GM23338 (cell line): ENCODE measurements at regions not wholly inside any gene's neighbourhood (a gene's known extent, or its start where the extent isn't known, plus 50 kb on each side); places are given as distances from the start of the nearest gene placed in this dataset.

ENCODE experiments used
- ATAC-seq: fragments of 200-7000 bp; cut with Tn5 transposase; 3 replicates; pipeline ENCODE4 v1.9.1; 2020
- DNase-seq: peaks from one replicate; pipeline ENCODE4 v3.0.0-alpha.2; 2015; ENCODE audit warnings: low spot score
- H2AFZ ChIP-seq: fragments of 200-600 bp; sonication (generic); 2 replicates; pipeline ENCODE4 v1.8.0; 2016; ENCODE audit warnings: antibody characterized with exemption, mild to moderate bottlenecking, moderate library complexity
- H3F3A ChIP-seq: fragments of 200-600 bp; sonication (generic); replicated peaks from 2 replicates; pipeline ENCODE4 v1.8.0; 2017; ENCODE audit warnings: antibody characterized with exemption, mixed run types, low read depth
- H3K27ac ChIP-seq: fragments of 200-600 bp; sonication (generic); 2 replicates; pipeline ENCODE4 v1.6.1; 2016; ENCODE audit warnings: low read depth
- H3K27me3 ChIP-seq: fragments of 200-600 bp; sonication (generic); 2 replicates; pipeline ENCODE4 v1.8.0; 2016; ENCODE audit warnings: mild to moderate bottlenecking, mixed run types, moderate library complexity; ENCODE audit not compliant: insufficient read depth
- H3K36me3 ChIP-seq: fragments of 200-600 bp; sonication (generic); 2 replicates; pipeline ENCODE4 v1.8.0; 2016; ENCODE audit warnings: mild to moderate bottlenecking; ENCODE audit not compliant: insufficient read depth
- H3K4me1 ChIP-seq: fragments of 200-600 bp; sonication (generic); 2 replicates; pipeline ENCODE4 v1.8.0; 2016; ENCODE audit warnings: mild to moderate bottlenecking, moderate library complexity; ENCODE audit not compliant: insufficient read depth
- H3K4me2 ChIP-seq: fragments of 200-600 bp; sonication (generic); 2 replicates; pipeline ENCODE4 v1.7.1; 2017; ENCODE audit warnings: mixed run types
- H3K4me3 ChIP-seq: fragments of 200-600 bp; sonication (generic); 2 replicates; pipeline ENCODE4 v1.6.1; 2016; ENCODE audit warnings: mixed run types
- H3K79me2 ChIP-seq: fragments of 200-600 bp; sonication (generic); replicated peaks from 2 replicates; pipeline ENCODE4 v1.8.0; 2017; ENCODE audit warnings: mild to moderate bottlenecking; ENCODE audit not compliant: insufficient read depth
- H3K9me2 ChIP-seq: fragments of 200-600 bp; sonication (generic); 2 replicates; pipeline ENCODE4 v1.8.0; 2017; ENCODE audit not compliant: insufficient read depth
- H4K20me1 ChIP-seq: fragments of 200-600 bp; sonication (generic); replicated peaks from 2 replicates; pipeline ENCODE4 v1.8.0; 2017; ENCODE audit warnings: mild to moderate bottlenecking; ENCODE audit not compliant: insufficient read depth
- H3K27ac Mint-ChIP-seq: 2 replicates; pipeline ENCODE4 v1.8.0; 2020; ENCODE audit warnings: inconsistent platforms, mild to moderate bottlenecking, moderate library complexity, mixed read lengths
- H3K27me3 Mint-ChIP-seq: 3 replicates; pipeline ENCODE4 v1.8.0; 2022; ENCODE audit warnings: low read depth, mild to moderate bottlenecking, moderate library complexity, mixed read lengths, inconsistent platforms; ENCODE audit not compliant: insufficient read depth, poor library complexity
- H3K36me3 Mint-ChIP-seq: 3 replicates; pipeline ENCODE4 v1.8.0; 2021; ENCODE audit warnings: low read depth, mild to moderate bottlenecking, inconsistent platforms, moderate library complexity, mixed read lengths
- H3K4me1 Mint-ChIP-seq: 3 replicates; pipeline ENCODE4 v1.8.0; 2020; ENCODE audit warnings: mild to moderate bottlenecking, inconsistent platforms, mixed read lengths
- H3K4me3 Mint-ChIP-seq: 3 replicates; pipeline ENCODE4 v1.8.0; 2021; ENCODE audit warnings: moderate library complexity, mild to moderate bottlenecking, inconsistent platforms, mixed read lengths
- H3K9me3 Mint-ChIP-seq: 3 replicates; pipeline ENCODE4 v1.8.0; 2020; ENCODE audit warnings: moderate library complexity, mild to moderate bottlenecking, inconsistent platforms, mixed read lengths
- CREB1 ChIP-seq: fragments of 250-450 bp; sonication (Bioruptor Pico); IDR thresholded peaks from 2 replicates; pipeline ENCODE4 v1.5.0; 2020; ENCODE audit warnings: low read depth, mild to moderate bottlenecking, moderate library complexity
- EZH2phosphoT487 ChIP-seq: fragments of 200-600 bp; sonication (generic); IDR thresholded peaks from one replicate; pipeline ENCODE4 v1.8.1; 2018; ENCODE audit warnings: antibody characterized with exemption; ENCODE audit not compliant: unreplicated experiment
- JUNB ChIP-seq: IDR thresholded peaks from one replicate; pipeline ENCODE4 v1.6.1; 2016; ENCODE audit warnings: antibody characterized with exemption; ENCODE audit not compliant: unreplicated experiment
- NANOG ChIP-seq: IDR thresholded peaks from 2 replicates; pipeline ENCODE4 v1.6.1; 2016; ENCODE audit warnings: antibody characterized with exemption, borderline replicate concordance
- POLR2AphosphoS5 ChIP-seq: IDR thresholded peaks from 2 replicates; pipeline ENCODE4 v1.6.1; 2016; ENCODE audit warnings: antibody characterized with exemption, low read depth
- REST ChIP-seq: IDR thresholded peaks from one replicate; pipeline ENCODE4 v1.6.1; 2018; ENCODE audit warnings: antibody characterized with exemption; ENCODE audit not compliant: unreplicated experiment
- ZNF114 ChIP-seq: fragments of 250-450 bp; sonication (Bioruptor Pico); IDR thresholded peaks from 2 replicates; pipeline ENCODE4 v1.5.0; 2020; ENCODE audit warnings: mild to moderate bottlenecking, moderate library complexity
- TF ChIP-seq, protein P1 (sequence below): fragments of 250-450 bp; sonication (Bioruptor Pico); IDR thresholded peaks from 2 replicates; pipeline ENCODE4 v1.5.0; 2020; ENCODE audit warnings: mild to moderate bottlenecking, moderate library complexity

DNA sequence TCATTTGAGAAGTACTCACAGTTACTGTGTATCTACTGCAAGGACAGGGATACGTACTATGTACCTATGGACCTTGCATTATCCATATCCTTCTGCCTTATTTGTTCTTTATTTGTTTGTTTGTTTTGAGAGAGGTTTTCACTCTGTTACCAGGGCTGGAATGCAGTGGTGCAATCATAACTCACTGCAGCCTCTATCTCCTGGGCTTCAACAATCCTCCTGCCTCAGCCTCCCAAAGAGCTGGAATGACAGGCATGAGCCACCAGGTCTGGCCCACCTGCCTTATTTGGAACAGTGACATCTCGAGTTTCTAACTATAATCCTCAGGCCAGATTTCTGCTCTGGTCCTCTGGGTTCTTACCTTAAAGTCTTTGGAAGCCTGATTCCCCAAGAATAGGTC, 395.5 kb upstream of the PKN2 start (continued):
- TF ChIP-seq, protein P1, sequence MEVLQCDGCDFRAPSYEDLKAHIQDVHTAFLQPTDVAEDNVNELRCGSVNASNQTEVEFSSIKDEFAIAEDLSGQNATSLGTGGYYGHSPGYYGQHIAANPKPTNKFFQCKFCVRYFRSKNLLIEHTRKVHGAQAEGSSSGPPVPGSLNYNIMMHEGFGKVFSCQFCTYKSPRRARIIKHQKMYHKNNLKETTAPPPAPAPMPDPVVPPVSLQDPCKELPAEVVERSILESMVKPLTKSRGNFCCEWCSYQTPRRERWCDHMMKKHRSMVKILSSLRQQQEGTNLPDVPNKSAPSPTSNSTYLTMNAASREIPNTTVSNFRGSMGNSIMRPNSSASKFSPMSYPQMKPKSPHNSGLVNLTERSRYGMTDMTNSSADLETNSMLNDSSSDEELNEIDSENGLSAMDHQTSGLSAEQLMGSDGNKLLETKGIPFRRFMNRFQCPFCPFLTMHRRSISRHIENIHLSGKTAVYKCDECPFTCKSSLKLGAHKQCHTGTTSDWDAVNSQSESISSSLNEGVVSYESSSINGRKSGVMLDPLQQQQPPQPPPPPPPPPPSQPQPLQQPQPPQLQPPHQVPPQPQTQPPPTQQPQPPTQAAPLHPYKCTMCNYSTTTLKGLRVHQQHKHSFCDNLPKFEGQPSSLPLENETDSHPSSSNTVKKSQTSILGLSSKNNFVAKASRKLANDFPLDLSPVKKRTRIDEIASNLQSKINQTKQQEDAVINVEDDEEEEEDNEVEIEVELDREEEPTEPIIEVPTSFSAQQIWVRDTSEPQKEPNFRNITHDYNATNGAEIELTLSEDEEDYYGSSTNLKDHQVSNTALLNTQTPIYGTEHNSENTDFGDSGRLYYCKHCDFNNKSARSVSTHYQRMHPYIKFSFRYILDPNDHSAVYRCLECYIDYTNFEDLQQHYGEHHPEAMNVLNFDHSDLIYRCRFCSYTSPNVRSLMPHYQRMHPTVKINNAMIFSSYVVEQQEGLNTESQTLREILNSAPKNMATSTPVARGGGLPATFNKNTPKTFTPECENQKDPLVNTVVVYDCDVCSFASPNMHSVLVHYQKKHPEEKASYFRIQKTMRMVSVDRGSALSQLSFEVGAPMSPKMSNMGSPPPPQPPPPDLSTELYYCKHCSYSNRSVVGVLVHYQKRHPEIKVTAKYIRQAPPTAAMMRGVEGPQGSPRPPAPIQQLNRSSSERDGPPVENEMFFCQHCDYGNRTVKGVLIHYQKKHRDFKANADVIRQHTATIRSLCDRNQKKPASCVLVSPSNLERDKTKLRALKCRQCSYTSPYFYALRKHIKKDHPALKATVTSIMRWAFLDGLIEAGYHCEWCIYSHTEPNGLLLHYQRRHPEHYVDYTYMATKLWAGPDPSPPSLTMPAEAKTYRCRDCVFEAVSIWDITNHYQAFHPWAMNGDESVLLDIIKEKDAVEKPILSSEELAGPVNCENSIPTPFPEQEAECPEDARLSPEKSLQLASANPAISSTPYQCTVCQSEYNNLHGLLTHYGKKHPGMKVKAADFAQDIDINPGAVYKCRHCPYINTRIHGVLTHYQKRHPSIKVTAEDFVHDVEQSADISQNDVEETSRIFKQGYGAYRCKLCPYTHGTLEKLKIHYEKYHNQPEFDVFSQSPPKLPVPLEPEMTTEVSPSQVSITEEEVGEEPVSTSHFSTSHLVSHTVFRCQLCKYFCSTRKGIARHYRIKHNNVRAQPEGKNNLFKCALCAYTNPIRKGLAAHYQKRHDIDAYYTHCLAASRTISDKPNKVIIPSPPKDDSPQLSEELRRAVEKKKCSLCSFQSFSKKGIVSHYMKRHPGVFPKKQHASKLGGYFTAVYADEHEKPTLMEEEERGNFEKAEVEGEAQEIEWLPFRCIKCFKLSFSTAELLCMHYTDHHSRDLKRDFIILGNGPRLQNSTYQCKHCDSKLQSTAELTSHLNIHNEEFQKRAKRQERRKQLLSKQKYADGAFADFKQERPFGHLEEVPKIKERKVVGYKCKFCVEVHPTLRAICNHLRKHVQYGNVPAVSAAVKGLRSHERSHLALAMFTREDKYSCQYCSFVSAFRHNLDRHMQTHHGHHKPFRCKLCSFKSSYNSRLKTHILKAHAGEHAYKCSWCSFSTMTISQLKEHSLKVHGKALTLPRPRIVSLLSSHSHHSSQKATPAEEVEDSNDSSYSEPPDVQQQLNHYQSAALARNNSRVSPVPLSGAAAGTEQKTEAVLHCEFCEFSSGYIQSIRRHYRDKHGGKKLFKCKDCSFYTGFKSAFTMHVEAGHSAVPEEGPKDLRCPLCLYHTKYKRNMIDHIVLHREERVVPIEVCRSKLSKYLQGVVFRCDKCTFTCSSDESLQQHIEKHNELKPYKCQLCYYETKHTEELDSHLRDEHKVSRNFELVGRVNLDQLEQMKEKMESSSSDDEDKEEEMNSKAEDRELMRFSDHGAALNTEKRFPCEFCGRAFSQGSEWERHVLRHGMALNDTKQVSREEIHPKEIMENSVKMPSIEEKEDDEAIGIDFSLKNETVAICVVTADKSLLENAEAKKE (CRISPR knock-in tag) = no peak
- no peak for TF ChIP-seq REST
- TF ChIP-seq ZNF114 (CRISPR knock-in tag) = no peak
- no peak for TF ChIP-seq JUNB
- TF ChIP-seq POLR2AphosphoS5 = no peak

GRCh38 chr1:88289401-88290102, 394.5 kb upstream of the PKN2 start:
- H4K20me1 ChIP-seq = no peaks in the 10 kb centered on the region
- DNase-seq (no peak), ATAC-seq (no peak)
- Mint-ChIP-seq H3K36me3 (no peaks in the 10 kb centered on the region), H3K4me3 (no peak overlapping the region), H3K4me1 (no peaks in the 10 kb centered on the region), H3K27me3 (no peaks in the 10 kb centered on the region), H3K9me3 (no peaks in the 10 kb centered on the region), H3K27ac (no peak overlapping the region)
- 0 out of 2 replicates have a peak, but pooled peaks cover 4% of the 10 kb centered on the region for H3K9me2 ChIP-seq
- H2AFZ ChIP-seq = no peak overlapping the region
- TF ChIP-seq NANOG = no peak
- TF ChIP-seq REST = no peak
- TF ChIP-seq CREB1 (CRISPR knock-in tag) = no peak
- TF ChIP-seq EZH2phosphoT487 = no peak
- no peak for TF ChIP-seq ZNF114 (CRISPR knock-in tag)
- TF ChIP-seq POLR2AphosphoS5 = no peak
- H3K4me2 ChIP-seq = no peak overlapping the region
- no peaks in the 10 kb centered on the region for H3K36me3 ChIP-seq
- H3K79me2 ChIP-seq = no peaks in the 10 kb centered on the region
- no peaks in the 10 kb centered on the region for H3K27me3 ChIP-seq
- H3K4me3 ChIP-seq = no peak overlapping the region
- no peaks in the 10 kb centered on the region for H3K4me1 ChIP-seq
- H3F3A ChIP-seq = no peaks in the 10 kb centered on the region
- no peak overlapping the region for H3K27ac ChIP-seq
